ENCODE measurements at regions not wholly inside any gene's neighbourhood (a gene's known extent, or its start where the extent isn't known, plus 50 kb on each side); places are given as distances from the start of the nearest gene placed in this dataset.

DNA sequence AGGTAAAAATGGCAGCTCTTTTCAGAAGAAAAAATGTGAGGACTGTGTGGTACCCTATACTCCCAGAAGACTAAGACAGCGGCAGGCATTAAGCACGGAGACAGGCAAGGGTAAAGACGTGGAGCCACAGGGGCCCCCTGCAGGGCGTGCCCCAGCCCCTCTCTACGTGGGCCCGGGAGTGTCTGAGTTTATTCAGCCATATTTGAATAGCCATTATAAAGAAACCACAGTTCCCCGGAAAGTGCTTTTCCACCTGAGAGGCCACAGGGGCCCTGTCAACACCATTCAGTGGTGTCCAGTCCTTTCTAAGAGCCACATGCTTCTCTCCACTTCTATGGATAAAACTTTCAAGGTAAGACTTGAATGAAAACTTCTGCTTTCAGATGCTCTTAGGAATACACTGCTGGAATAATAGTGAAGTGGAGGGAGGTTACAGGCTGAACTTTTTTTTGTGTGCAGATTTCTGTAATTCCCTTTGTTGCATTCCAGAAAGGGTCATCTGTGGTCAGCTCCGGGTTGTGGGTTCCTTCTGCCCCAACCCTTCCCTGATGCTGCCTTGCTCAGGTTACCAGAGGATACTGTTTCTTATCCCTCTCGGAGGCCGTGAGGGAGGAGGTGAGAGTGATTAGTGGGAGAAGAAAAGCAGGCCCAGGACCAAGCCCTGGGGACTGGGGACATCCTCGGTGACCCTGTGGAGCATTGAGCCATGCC, 58.4 kb downstream of the SLC25A47 start:
- no peak for DNase-seq

DNA sequence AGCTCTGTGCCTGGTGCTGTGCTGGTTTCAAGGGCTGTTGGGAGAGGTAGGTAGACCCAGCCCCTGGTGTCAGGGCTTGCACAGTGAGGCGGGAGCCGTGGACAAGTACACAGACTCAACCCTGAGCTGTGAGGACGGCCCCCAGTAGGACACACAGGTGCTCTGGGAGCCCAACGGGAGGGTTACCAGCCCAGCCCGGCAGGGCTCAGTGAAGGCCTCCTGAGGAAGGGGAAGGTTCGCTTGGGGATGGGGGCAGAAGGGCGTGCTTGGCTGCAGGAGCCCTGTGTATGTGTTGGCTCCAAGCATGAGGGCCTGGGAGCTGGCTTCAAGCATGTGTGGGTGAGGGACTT, 58.9 kb downstream of the SLC25A47 start:
- DNase-seq, result no peak

DNA sequence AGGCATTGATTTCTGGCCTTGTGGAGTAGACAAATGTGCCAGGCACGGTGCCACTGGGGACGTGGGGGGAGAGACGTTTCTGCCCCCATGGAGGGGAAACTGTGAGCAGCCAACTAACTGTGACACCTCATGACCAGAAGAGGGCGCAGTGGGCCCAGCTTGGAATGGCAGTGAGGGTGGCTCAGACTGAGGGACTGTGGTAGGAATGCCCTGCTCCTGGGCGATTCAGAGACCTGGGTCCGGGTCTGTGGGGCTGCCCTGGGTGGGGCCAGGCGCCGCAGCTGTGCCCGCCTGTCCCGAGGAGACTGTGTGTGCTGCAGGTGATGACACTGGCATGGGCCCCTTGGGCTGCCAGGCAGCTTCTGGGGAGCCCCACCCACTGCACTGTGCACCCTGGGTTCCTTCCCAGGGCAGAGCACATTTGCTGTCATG, 60.6 kb downstream of the SLC25A47 start:
- no peak for DNase-seq

DNA sequence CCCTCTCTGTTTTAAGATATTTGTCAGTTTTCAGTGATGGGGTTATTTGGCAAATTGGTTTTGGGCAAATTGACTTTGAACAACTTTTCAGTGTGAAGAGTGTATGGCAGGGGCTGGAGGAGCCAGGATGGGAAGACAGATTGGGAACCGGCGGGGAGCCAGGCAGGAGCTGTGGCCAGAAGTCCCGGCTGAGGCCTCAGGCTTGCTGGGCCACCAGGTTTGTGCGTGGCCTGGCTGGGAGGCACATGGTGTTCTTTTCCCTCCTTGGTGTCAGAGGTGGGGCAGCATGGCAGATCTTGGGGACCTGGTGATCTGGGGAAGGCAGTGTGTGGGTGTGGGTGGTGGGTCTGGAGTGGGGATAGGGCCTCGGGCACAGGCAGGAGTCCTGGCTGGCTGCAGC, 61.1 kb downstream of the SLC25A47 start:
- no peak for DNase-seq

DNA sequence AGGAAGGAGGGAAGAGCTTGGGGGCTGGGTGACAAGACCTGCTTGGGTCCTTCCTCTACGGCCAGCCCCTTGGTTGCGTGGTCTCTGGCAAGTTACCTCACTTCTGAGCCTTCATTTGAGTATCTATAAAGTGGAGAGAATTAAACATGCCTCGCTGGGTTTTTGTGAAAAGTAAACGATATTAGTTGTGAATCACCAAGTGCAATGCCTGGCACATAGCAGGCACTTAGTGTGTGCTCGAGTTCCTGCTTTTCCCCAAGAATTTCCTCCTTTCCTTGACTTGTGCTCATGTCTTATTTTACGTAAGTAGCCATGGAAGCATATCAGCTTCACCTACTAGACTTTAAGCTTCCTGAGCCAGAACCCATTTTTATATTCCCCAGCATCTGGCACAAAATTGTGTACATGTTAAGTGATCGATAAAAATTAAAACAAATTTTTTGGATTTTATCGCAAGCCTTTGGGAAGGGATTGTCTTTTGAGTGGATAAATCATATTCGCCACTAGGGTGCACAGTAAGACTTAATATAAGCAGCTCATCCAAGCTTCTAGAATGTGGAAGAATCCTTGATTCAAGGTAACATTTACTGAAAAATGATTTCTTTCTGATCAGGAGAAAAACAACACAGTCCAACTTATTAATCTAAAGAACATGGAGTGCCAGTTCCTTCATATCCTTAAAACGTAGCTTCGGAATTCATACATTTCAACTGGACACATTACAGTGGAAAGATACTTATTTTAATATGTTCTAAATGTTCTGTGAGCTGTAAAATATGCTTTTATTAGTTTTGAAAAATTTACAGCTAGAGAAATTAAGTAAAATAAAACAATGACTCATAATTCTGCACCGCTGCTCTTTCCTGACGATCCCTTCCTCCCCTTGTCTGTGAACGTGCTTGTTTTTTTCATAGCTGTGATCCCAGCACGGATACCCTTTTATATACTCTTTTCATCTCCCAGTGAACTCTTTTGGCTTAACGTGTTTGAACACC, 62.0 kb downstream of the SLC25A47 start:
- DNase-seq, result peak; percentile 37

DNA sequence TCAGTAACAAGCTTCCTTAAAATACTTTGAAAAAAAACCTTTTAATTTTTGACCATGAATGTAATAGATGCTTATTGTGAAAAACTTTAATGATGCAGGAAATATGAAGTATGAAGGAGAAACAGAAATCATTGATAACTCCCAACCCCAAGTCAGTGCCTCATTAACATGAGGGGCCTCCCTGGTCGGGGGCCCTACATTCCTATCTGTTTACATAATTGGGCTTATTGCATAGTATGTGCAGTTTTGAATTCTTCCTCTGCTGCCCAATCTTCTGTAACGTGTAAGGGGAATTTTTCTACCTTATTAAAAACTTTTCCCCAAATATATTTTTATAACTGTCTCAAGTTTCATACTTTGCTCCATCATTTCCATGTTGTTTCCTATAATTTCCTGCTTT, 63.0 kb downstream of the SLC25A47 start:
- no peak for DNase-seq

DNA sequence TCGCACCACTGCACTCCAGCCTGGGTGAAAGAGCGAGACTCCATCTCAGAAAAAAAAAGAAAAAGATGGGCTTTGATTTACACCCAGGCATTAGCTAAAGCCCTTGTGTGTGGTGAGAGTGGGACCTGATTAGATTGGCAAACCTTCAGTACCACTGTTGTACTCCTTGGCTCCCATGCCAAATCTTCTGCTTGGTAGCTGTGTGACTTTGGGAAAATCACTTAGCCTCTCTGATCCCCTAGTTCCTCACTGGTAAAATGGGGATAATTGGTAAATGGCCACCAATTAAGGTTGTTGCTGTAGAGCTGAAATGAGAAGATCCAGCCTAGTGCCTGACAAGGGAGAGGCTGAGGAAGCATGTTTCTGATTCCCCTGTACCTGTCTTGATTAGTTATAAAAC, 63.7 kb downstream of the SLC25A47 start:
- DNase-seq, result no peak

DNA sequence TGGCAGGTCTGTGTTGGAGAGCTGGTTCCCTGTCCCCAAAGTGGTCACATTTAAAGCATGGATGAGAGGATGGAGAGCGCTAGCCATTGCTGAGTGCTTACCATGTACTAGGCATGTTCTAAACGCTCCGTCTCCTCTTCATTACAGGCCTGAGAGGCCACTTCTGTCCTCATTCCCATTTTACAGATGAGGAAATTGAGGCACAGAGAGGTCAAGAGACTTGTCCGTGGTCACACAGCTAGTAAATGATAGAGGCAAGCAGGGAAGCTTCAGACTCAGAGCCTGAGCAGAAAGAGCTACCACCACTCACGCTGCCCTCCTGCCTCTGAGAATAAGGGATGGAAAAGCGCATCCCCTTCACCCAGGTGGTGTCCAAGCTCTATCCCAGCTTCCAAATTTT, 64.3 kb downstream of the SLC25A47 start:
- no peak for DNase-seq

DNA sequence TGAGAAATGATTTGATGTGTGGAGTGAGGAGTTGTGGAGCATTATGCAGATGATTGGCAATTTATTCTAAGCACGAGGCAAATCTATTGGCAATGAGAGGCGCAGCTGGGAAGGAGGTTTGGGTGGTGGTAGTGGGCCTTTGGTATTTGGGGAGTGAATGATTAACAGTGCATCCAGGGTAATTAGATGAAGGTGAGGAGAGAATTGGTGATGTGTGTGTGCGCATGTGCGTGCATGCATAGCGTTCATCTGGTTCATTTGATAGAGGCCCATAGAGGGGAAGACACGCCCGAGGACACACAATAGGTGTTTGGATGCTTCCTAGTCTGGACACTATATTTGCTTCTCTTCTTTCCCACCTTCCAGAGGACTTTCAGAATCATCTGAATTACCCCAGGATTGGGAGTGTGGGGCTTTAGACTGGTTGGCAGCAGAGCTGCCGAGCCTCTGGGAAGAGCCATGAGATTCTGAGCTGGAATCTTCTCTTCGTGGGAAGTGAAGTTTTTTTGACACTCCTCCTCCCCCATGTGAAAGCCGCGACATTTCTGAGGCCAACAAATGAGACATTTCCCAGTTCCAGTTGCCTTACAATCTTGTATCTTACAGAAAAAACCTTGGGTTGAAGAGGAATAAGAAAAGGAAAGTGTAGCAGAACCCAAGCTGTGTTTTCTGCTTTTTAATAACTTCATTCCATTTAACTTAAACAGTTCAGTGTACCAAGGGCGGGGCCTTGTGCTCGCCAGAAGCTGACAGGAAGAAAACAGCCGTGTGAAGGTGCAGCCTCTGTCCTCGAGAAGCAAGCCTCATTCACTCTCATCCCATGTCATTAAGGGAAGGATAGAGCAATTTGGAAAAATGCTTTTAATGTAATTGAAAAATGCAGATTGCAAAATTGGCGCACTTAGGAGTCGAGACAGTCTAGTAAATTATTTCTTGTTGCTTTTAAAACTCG, 65.2 kb downstream of the SLC25A47 start:
- DNase-seq, result no peak

DNA sequence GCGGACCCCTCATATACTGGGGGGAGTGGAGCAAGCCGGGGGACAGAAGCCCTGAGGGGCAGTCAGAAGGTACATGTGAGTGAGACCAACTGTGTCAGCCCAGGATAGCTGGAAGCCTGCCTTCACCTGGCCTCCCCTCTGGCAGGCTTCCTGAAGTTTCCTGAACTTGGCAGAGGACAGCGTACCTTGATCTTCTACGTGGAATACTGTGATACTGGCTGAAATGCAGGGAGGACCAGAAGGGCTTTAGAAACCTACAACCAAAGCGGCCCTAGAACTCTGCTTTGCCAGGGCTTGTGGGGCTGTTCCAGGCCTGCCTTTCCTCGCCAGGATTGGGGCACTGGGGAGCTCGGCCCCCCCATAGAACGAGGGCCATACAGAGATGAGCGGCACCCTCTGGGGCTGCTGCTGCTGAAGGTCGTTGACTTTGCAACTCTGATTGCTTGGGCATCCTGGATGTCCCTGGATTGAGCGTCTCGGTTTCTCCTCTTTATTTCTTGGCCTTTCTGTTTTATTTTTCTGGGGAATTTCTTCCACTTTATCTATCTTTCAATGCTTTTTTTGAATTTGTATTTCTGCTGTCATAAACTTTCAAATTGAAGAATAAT, 66.5 kb downstream of the SLC25A47 start:
- no peak for DNase-seq

DNA sequence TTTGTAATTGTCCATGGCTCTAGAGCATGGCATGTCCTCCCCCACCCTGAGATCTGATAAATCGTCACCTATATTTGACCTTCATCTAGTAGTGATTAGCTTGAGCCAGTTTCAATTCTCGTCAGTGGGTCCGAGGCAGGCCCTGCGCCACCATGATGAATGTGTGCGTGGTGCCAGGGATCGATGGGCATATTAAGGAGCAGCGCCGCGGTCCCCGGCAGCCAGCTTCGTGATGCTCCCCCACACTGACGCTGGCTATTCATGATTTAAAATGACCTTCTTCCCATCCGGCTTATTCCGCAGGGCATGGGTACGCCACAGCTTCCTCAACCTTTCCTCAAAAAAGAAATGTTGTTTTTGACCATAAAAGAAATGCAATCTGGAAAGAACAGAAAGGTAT, 68.0 kb downstream of the SLC25A47 start:
- no peak for DNase-seq

DNA sequence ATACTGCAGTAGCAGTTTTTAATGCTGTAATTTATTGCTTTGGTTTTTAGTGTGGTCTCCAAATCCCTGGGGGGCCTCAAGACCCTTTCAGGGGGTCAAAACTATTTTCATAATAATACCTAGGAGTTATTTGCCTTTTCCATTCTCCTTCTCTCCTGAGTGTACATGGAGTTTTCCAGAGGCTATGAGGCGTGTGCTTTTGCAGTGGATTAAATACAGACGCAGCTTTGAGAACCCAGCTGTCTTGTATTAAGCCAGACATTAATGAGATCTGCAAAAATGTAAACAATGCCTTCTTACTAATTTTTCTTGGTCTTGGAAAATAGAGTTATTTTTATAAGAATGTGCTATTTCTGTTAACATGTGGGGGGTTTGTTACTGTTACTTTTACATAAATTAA, 68.6 kb downstream of the SLC25A47 start:
- no peak for DNase-seq

DNA sequence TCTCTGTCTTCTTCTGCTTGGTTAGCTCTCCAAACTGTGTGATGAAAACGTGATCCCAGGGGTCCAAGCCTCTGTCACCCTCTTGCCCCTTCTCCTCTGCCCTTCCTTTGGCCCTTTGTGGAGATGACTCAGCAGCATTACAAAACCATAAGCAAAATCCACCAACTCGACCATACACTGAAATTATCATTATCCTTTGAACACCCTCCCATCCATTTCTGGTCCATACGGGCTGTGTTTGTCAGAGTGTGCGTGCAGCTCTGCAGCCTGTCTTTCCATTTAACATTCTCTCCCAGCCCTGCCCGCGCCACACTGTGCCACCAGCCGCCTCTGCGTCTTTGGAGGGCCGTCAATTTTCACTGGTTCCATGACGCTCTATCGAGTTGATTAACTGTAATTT, 69.2 kb downstream of the SLC25A47 start:
- DNase-seq, result no peak

DNA sequence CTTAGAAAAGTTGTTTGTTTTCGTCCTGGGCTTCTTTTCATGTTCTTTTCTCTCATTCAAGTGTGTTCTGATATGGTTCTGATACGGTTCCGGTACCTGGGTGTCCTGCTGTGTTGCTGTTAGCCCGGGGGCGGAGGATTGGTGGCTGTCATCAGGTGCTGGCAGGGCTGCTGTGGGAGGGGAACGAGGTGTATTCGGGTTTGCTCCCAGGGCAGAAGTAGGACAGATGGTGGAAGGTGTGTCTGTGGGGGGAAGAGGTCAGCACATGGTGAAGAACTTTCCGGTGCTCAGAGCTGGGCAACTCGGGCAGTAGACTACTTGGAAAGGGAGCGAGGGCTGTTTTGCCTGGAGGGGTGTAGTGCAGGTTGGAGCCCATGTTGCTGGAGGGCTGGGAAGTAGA, 70.2 kb downstream of the SLC25A47 start:
- no peak for DNase-seq

DNA sequence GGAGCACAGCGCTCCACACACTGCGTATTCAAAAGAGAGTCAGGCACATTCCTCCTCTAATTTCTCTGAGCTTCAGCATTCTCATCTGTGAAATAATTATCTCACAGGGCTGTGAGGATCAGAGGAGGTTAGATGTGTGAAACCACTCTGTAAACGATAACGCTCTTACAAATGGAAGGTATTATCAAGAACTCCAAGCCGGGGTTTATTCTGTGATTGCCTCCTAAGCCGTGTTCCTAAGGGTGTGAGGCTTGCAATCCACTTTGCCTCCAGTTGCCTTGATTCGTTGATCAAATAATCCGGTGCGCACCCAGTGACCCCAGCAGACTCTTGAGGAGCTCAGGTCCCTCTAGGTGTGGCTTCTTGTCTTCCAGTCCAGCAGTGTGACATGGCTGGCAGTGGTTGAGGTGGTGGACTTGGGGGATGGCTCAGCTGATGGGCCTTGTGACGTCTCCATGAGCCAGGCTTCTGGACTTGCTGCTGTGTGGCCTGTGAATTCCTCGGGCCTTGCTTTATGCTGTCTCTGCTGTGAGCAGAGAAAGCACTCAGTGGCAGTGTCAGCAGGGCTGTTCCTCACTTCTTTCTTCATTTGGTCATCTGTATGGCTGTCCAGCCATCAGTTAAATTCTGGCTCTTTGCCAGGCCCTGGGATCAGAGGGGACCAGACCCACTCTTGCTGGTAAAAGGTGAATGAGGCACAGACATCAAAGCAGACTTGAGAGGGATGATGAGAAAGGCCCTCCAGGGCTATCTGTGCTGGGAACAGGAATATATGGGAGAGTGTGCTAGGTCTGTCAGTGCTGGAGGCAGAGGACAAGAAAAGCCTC, 71.0 kb downstream of the SLC25A47 start:
- no peak for DNase-seq

DNA sequence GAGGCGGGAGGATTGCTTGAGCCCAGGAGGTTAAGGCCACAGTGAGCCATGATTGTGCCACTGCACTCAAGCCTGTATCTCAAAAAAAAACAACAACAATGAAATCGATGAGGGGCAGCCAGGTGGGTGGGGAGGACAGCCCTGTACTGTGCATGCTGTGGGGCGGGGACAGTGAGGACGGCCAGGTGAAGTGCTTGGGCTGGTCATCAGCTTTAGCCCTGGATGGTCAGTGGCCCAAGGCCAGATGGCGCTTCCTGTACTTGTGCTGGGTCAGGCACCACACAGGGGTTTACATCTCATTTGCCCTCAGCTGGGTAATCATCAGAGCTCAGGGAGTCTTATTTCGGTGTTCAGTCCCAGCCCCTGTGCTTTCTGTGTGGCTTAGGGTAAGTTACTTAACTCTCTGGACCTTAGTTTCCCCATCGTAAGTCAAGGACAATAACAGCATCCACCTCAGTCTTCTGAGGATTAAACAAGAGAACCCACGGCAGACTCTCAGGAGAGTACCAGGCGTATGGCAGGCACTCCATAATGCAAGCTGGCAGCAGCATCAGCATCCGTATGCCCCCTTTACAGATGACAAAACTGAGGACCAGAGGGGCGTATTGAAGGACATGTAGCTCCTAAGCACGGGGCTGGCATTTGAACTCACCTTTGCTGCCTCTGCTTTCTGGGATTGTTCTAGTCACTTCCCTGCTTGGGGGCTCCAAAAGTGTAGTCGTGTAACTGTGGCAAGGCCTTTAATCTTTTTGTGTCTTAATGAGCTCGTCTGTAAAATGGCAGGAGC, 71.9 kb downstream of the SLC25A47 start:
- no peak for DNase-seq

DNA sequence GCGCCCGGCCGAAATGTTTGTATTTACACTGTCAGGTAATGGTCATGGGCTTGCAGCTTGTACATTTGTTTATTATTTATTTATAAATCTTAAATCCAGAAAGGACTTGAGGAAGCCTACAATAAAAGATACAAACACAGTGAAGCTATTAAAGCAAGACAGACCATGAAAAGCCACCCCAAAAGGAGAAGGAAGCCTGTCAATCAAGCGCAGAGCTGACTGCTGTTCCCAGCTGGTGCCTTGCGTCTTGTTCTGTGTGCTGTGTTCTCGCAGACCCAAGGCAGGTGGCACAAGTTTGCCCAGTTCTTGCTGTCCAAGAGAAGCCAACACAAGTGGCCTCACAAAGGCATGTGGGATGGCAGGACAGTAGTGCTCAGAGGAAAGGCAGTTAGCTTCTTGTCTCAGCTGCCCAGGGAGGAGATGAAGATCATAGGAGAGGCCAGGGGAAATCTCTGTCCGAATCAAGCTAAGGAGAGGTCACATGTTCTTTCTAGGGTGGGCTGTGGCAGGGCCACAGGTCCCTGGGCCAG, 73.2 kb downstream of the SLC25A47 start:
- DNase-seq, result no peak

DNA sequence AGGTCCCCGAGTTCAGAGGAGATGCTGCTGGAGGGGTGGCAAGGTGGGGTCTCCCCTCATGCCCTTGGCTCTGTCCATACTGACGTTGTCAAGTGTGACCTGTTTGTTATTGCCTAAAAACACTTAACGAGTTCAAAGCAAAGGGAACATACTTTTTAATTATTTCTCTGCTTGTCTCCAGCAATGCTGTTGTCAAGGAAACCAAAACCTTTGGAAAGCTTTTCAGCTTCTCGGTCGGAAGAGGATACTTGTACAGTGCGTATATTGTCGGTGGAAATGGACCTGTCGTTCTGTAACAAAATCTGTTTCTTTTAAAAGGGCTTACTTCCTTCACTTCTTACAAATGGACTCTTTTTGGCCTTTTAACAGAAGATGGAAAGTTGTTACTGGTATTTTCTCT, 73.9 kb downstream of the SLC25A47 start:
- no peak for DNase-seq

DNA sequence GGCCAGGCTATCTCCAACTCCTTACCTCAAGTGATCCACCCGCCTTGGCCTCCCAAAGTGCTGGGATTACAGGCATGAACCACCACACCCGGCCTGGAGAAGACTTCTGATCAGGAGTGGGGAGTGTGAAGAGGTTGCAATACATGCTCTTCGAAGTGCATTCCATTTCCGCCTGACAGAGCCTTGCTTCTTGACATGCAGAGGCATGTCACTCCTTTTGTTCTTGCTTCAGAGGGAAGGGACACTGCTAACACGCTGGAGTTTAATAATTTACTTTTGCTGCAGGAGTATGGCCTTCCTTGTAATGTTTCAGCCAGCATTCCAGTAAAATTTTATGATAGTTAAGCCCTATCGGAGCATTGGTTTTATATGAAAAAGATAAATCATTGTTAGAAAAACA, 74.9 kb downstream of the SLC25A47 start:
- DNase-seq, result no peak

DNA sequence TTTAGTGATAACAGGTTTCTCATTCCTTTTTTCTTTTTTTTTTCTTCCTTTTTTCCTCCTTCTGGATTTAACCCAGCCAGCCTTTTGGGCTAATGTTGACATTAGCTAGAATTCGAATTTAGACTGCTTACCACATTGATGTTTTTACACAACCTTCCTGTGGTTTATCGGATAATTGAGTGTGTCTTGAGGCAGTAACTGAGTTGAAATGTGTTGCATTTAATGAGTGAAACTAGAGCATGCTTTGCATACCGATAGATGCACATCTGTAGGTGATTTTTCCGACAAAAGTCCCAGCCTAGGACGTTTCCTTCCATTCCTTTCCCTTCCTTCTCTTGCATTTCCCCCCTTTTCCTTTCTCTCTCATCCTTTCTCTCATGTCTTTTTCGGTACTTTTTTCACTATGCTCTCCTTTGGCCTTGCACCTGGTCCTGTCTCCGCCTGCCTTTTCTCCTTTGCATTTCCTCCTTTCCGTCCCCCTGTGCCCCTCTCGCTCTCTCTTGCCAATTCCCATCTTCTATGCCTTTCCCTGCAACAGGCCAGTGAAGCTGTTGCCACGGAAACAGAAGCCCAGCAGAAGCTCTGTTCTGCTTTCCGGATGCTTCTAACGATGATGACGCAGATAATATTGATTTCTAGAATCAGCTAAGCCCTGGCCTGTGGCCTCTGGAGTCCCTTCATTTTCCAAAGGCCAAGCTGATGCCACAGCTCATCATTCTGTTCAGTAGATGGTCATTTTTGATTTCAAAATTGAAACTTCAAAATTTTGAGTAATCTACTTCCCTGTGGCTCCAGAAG, 76.1 kb downstream of the SLC25A47 start:
- DNase-seq, result peak; percentile 80
